WTC11 (cell line): ENCODE measurements at regions not wholly inside any gene's neighbourhood (a gene's known extent, or its start where the extent isn't known, plus 50 kb on each side); places are given as distances from the start of the nearest gene placed in this dataset.

ENCODE experiments used
- ATAC-seq: fragments of 200-7000 bp; cut with Tn5 transposase; 2 replicates; pipeline ENCODE4 v1.10.0; 2021; ENCODE audit warnings: mild to moderate bottlenecking, moderate library complexity
- CTCF ChIA-PET: fragments of 300-600 bp; sonication (Branson Sonifier 250); formaldehyde crosslinking; loops from one replicate; lab custom pipeline; 2021; ENCODE audit warnings: antibody characterized with exemption; lab: Charles Lee
- POLR2A ChIA-PET: fragments of 350-600 bp; sonication (Branson Sonifier 250); formaldehyde crosslinking; loops from one replicate; lab custom pipeline; 2021; ENCODE audit warnings: antibody characterized with exemption; lab: Charles Lee
- DNase-seq: peaks from one replicate; pipeline ENCODE4 v3.0.0; 2021; ENCODE audit warnings: low spot score
- H3K27ac Mint-ChIP-seq: 2 replicates; pipeline ENCODE4 v1.8.0; 2021; ENCODE audit warnings: mixed read lengths
- H3K27me3 Mint-ChIP-seq: 2 replicates; pipeline ENCODE4 v1.8.0; 2021; ENCODE audit warnings: low read depth, mild to moderate bottlenecking, moderate library complexity, mixed read lengths
- H3K36me3 Mint-ChIP-seq: 2 replicates; pipeline ENCODE4 v1.8.0; 2021; ENCODE audit warnings: mixed read lengths
- H3K4me1 Mint-ChIP-seq: 2 replicates; pipeline ENCODE4 v1.8.0; 2022; ENCODE audit warnings: mixed read lengths
- H3K4me3 Mint-ChIP-seq: 2 replicates; pipeline ENCODE4 v1.8.0; 2021; ENCODE audit warnings: mild to moderate bottlenecking, moderate library complexity, mixed read lengths
- H3K9me3 Mint-ChIP-seq: 2 replicates; pipeline ENCODE4 v1.8.0; 2021; ENCODE audit warnings: mixed read lengths
- CBFB ChIP-seq: sonication (generic); formaldehyde crosslinking; IDR thresholded peaks from 2 replicates; pipeline ENCODE4 v1.8.1; 2022; ENCODE audit warnings: mild to moderate bottlenecking, low read depth, missing genetic modification reagents
- CREB1 ChIP-seq: sonication (generic); formaldehyde crosslinking; IDR thresholded peaks from 2 replicates; pipeline ENCODE4 v1.8.0; 2023; ENCODE audit warnings: mild to moderate bottlenecking, missing genetic modification reagents
- CREM ChIP-seq: sonication (generic); formaldehyde crosslinking; IDR thresholded peaks from 2 replicates; pipeline ENCODE4 v1.8.1; 2022; ENCODE audit warnings: mild to moderate bottlenecking, missing genetic modification reagents, moderate library complexity
- EMX1 ChIP-seq: fragments of 250-450 bp; sonication (Bioruptor Pico); IDR thresholded peaks from 2 replicates; pipeline ENCODE4 v1.8.0; 2021; ENCODE audit warnings: mild to moderate bottlenecking
- ESRRA ChIP-seq: sonication (generic); formaldehyde crosslinking; IDR thresholded peaks from 2 replicates; pipeline ENCODE4 v1.8.1; 2022; ENCODE audit warnings: mild to moderate bottlenecking, missing genetic modification reagents, borderline replicate concordance
- FOXK1 ChIP-seq: sonication (generic); formaldehyde crosslinking; IDR thresholded peaks from 2 replicates; pipeline ENCODE4 v1.8.0; 2022; ENCODE audit warnings: mild to moderate bottlenecking, moderate library complexity, missing genetic modification reagents
- FOXP1 ChIP-seq: sonication (generic); formaldehyde crosslinking; IDR thresholded peaks from 2 replicates; pipeline ENCODE4 v1.8.0; 2022; ENCODE audit warnings: missing genetic modification reagents, mild to moderate bottlenecking, moderate library complexity, borderline replicate concordance
- GRHL2 ChIP-seq: fragments of 250-450 bp; sonication (Bioruptor Pico); IDR thresholded peaks from 2 replicates; pipeline ENCODE4 v1.8.0; 2022; ENCODE audit warnings: mild to moderate bottlenecking, moderate library complexity; ENCODE audit not compliant: insufficient replicate concordance, severe bottlenecking
- GTF2I ChIP-seq: fragments of 250-450 bp; sonication (Bioruptor Pico); conservative IDR thresholded peaks from 2 replicates; pipeline ENCODE4 v1.4.0; 2021; ENCODE audit warnings: mild to moderate bottlenecking
- KAT7 ChIP-seq: sonication (generic); formaldehyde crosslinking; IDR thresholded peaks from 2 replicates; pipeline ENCODE4 v1.8.1; 2023; ENCODE audit warnings: missing genetic modification reagents, mild to moderate bottlenecking, borderline replicate concordance
- NFYB ChIP-seq: sonication (generic); formaldehyde crosslinking; conservative IDR thresholded peaks from 2 replicates; pipeline ENCODE4 v1.8.0; 2022; ENCODE audit warnings: low read depth, missing genetic modification reagents
- RELA ChIP-seq: sonication (generic); formaldehyde crosslinking; IDR thresholded peaks from 2 replicates; pipeline ENCODE4 v1.8.1; 2022; ENCODE audit warnings: missing genetic modification reagents, mild to moderate bottlenecking, borderline replicate concordance
- SMAD3 ChIP-seq: sonication (generic); formaldehyde crosslinking; IDR thresholded peaks from 2 replicates; pipeline ENCODE4 v1.8.0; 2022; ENCODE audit warnings: missing genetic modification reagents, mild to moderate bottlenecking, borderline replicate concordance
- ZNF219 ChIP-seq: sonication (generic); formaldehyde crosslinking; IDR thresholded peaks from 2 replicates; pipeline ENCODE4 v1.8.0; 2023; ENCODE audit warnings: missing genetic modification reagents, mild to moderate bottlenecking, borderline replicate concordance
- ZNF232 ChIP-seq: sonication (generic); formaldehyde crosslinking; IDR thresholded peaks from 2 replicates; pipeline ENCODE4 v1.8.0; 2022; ENCODE audit warnings: mild to moderate bottlenecking, missing genetic modification reagents
- ZNF263 ChIP-seq: sonication (generic); formaldehyde crosslinking; IDR thresholded peaks from 2 replicates; pipeline ENCODE4 v1.8.1; 2022; ENCODE audit warnings: low read depth, mild to moderate bottlenecking, moderate library complexity, missing genetic modification reagents
- ZNF317 ChIP-seq: sonication (generic); formaldehyde crosslinking; IDR thresholded peaks from 2 replicates; pipeline ENCODE4 v1.8.1; 2023; ENCODE audit warnings: low read depth, mild to moderate bottlenecking, moderate library complexity, missing genetic modification reagents, borderline replicate concordance
- ZNF423 ChIP-seq: fragments of 250-450 bp; sonication (Bioruptor Pico); IDR thresholded peaks from 2 replicates; pipeline ENCODE4 v2.1.2; 2022; ENCODE audit warnings: mild to moderate bottlenecking, moderate library complexity
- ZNF671 ChIP-seq: fragments of 250-450 bp; sonication (Bioruptor Pico); IDR thresholded peaks from 2 replicates; pipeline ENCODE4 v1.8.0; 2021; ENCODE audit warnings: mild to moderate bottlenecking
- TF ChIP-seq, protein P1 (sequence below): fragments of 250-450 bp; sonication (Bioruptor Pico); IDR thresholded peaks from 2 replicates; pipeline ENCODE4 v1.9.0; 2021; ENCODE audit warnings: mild to moderate bottlenecking
- TF ChIP-seq, protein P2 (sequence below): sonication (generic); formaldehyde crosslinking; IDR thresholded peaks from 2 replicates; pipeline ENCODE4 v1.8.1; 2022; ENCODE audit warnings: missing genetic modification reagents, borderline replicate concordance
- TF ChIP-seq, protein P3 (sequence below): sonication (generic); formaldehyde crosslinking; IDR thresholded peaks from 2 replicates; pipeline ENCODE4 v1.8.0; 2022; ENCODE audit warnings: mild to moderate bottlenecking, missing genetic modification reagents
- TF ChIP-seq, protein P4 (sequence below): sonication (generic); formaldehyde crosslinking; IDR thresholded peaks from 2 replicates; pipeline ENCODE4 v1.8.0; 2022; ENCODE audit warnings: mild to moderate bottlenecking, missing genetic modification reagents
- TF ChIP-seq, protein P5 (sequence below): sonication (generic); formaldehyde crosslinking; IDR thresholded peaks from 2 replicates; pipeline ENCODE4 v1.8.1; 2023; ENCODE audit warnings: mild to moderate bottlenecking, missing genetic modification reagents, moderate library complexity
- TF ChIP-seq, protein P6 (sequence below): sonication (generic); formaldehyde crosslinking; IDR thresholded peaks from 2 replicates; pipeline ENCODE4 v1.8.1; 2023; ENCODE audit warnings: mild to moderate bottlenecking, missing genetic modification reagents

DNA sequence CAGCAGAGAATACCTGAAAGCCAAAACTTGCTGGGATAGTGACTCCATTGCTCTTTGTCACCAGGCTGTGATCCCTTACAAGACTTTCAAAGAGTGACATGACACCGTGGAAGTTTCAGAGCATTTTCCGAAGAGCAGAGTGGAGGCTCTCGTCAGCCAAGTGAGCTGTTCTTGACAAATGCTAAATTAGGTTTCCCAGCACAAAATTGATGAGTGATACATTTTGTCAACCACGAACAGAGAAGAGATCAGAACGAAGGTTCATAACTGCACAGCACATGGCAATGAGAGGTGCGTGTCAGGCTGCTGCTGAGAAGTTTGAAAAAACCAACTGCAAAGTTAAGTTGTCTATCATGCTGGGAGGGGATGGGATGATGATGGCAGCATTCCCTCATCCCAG is 184.4 kb upstream of the C1orf174 start:
- H3K4me3 Mint-ChIP-seq: no peak overlapping the region
- TF ChIP-seq ESRRA (CRISPR knock-in tag) (no peak), ZNF263 (CRISPR knock-in tag) (no peak), KAT7 (CRISPR knock-in tag) (no peak), CREB1 (no peak)
- TF ChIP-seq, protein P1, sequence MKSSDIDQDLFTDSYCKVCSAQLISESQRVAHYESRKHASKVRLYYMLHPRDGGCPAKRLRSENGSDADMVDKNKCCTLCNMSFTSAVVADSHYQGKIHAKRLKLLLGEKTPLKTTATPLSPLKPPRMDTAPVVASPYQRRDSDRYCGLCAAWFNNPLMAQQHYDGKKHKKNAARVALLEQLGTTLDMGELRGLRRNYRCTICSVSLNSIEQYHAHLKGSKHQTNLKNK: no peak
- no peak for ATAC-seq
- ChIA-PET POLR2A (no interaction called here), CTCF (no interaction called here)
- DNase-seq: no peak
- H3K9me3 Mint-ChIP-seq: peaks cover 80% of the 10 kb centered on the region
- H3K27me3 Mint-ChIP-seq: peaks cover 22% of the 10 kb centered on the region
- peaks cover 82% of the 10 kb centered on the region for H3K36me3 Mint-ChIP-seq
- H3K27ac Mint-ChIP-seq: no peak overlapping the region
- H3K4me1 Mint-ChIP-seq: no peaks in the 10 kb centered on the region

DNA sequence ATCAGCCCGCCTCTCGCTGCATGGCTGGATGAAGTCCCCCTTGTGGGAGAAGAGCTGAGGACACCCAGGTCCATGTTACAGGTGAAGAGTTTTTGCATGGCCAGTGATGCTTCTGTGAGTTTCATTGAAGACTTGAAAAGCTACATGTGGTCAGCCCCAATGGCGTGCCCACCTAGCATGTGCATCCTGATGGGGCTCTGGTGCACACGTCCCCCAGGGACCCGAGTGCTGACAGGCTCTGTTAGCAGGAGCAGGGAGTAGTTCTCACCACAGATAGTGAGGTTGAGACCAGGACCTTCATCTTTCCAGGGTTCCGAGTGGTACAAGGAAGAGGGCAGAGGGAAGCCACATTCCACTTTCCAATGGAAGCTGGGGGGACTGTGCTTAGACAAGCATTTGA is 184.8 kb upstream of the C1orf174 start:
- H3K27ac Mint-ChIP-seq: no peak overlapping the region
- no peak for DNase-seq
- CTCF ChIA-PET: no interaction called here

DNA sequence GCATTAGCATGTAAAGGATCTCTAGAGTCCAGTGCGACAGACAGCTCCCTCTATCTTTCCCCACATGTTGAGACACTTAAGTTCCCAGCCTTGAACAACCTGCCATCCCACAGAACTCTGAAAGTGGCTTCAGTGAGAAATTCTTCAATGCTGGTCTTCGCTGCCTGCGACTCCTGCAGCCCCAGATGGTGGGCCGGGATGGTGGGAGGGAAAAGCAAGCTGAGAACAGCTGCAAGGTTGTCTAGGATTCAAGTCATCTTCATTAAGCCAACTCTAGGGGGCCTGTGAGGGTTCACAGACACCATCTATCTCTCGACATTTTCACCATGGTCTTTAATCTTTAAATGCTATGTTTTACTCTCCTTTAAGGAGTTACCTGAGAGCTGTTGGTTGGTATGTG is 185.5 kb upstream of the C1orf174 start:
- peaks cover 79% of the 10 kb centered on the region for H3K9me3 Mint-ChIP-seq
- DNase-seq (no peak), ATAC-seq (no peak)
- ChIA-PET CTCF (no interaction called here), POLR2A (no interaction called here)
- no peak overlapping the region for H3K4me3 Mint-ChIP-seq
- H3K27ac Mint-ChIP-seq: no peak overlapping the region
- peaks cover 80% of the 10 kb centered on the region for H3K36me3 Mint-ChIP-seq
- no peaks in the 10 kb centered on the region for H3K4me1 Mint-ChIP-seq
- TF ChIP-seq ZNF219 (CRISPR knock-in tag) (no peak), EMX1 (CRISPR knock-in tag) (no peak), CREM (CRISPR knock-in tag) (no peak), GTF2I (CRISPR knock-in tag) (no peak), GRHL2 (CRISPR knock-in tag) (no peak), NFYB (no peak), ZNF317 (CRISPR knock-in tag) (no peak)
- TF ChIP-seq, protein P2, sequence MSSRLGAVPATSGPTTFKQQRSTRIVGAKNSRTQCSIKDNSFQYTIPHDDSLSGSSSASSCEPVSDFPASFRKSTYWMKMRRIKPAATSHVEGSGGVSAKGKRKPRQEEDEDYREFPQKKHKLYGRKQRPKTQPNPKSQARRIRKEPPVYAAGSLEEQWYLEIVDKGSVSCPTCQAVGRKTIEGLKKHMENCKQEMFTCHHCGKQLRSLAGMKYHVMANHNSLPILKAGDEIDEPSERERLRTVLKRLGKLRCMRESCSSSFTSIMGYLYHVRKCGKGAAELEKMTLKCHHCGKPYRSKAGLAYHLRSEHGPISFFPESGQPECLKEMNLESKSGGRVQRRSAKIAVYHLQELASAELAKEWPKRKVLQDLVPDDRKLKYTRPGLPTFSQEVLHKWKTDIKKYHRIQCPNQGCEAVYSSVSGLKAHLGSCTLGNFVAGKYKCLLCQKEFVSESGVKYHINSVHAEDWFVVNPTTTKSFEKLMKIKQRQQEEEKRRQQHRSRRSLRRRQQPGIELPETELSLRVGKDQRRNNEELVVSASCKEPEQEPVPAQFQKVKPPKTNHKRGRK (CRISPR knock-in tag): no peak
- TF ChIP-seq, protein P3, sequence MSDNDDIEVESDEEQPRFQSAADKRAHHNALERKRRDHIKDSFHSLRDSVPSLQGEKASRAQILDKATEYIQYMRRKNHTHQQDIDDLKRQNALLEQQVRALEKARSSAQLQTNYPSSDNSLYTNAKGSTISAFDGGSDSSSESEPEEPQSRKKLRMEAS (CRISPR knock-in tag): no peak
- TF ChIP-seq, protein P4, sequence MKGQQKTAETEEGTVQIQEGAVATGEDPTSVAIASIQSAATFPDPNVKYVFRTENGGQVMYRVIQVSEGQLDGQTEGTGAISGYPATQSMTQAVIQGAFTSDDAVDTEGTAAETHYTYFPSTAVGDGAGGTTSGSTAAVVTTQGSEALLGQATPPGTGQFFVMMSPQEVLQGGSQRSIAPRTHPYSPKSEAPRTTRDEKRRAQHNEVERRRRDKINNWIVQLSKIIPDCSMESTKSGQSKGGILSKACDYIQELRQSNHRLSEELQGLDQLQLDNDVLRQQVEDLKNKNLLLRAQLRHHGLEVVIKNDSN (CRISPR knock-in tag): no peak
- TF ChIP-seq, protein P5, sequence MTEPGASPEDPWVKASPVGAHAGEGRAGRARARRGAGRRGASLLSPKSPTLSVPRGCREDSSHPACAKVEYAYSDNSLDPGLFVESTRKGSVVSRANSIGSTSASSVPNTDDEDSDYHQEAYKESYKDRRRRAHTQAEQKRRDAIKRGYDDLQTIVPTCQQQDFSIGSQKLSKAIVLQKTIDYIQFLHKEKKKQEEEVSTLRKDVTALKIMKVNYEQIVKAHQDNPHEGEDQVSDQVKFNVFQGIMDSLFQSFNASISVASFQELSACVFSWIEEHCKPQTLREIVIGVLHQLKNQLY (CRISPR knock-in tag): no peak
- peaks cover 26% of the 10 kb centered on the region for H3K27me3 Mint-ChIP-seq

More for the DNA sequence above, 184.8 kb upstream of the C1orf174 start:
- no peak for TF ChIP-seq ZNF232
- TF ChIP-seq, protein P3 (CRISPR knock-in tag): no peak
- no peak for TF ChIP-seq FOXK1 (CRISPR knock-in tag)
- no peak for TF ChIP-seq ZNF423 (CRISPR knock-in tag)
- TF ChIP-seq SMAD3 (CRISPR knock-in tag): no peak
- no peak for TF ChIP-seq RELA (CRISPR knock-in tag)
- no peak for TF ChIP-seq FOXP1
- TF ChIP-seq CBFB (CRISPR knock-in tag): no peak
- TF ChIP-seq, protein P6, sequence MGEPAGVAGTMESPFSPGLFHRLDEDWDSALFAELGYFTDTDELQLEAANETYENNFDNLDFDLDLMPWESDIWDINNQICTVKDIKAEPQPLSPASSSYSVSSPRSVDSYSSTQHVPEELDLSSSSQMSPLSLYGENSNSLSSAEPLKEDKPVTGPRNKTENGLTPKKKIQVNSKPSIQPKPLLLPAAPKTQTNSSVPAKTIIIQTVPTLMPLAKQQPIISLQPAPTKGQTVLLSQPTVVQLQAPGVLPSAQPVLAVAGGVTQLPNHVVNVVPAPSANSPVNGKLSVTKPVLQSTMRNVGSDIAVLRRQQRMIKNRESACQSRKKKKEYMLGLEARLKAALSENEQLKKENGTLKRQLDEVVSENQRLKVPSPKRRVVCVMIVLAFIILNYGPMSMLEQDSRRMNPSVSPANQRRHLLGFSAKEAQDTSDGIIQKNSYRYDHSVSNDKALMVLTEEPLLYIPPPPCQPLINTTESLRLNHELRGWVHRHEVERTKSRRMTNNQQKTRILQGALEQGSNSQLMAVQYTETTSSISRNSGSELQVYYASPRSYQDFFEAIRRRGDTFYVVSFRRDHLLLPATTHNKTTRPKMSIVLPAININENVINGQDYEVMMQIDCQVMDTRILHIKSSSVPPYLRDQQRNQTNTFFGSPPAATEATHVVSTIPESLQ (CRISPR knock-in tag): no peak
- no peak for TF ChIP-seq ZNF671 (CRISPR knock-in tag)
- POLR2A ChIA-PET: no interaction called here
- peaks cover 82% of the 10 kb centered on the region for H3K9me3 Mint-ChIP-seq
- H3K36me3 Mint-ChIP-seq: peaks cover 82% of the 10 kb centered on the region
- H3K27me3 Mint-ChIP-seq: peaks cover 22% of the 10 kb centered on the region
- H3K4me3 Mint-ChIP-seq: no peak overlapping the region
- H3K4me1 Mint-ChIP-seq: no peaks in the 10 kb centered on the region
- ATAC-seq: no peak
